ENCODE measurements at regions not wholly inside any gene's neighbourhood (a gene's known extent, or its start where the extent isn't known, plus 50 kb on each side); places are given as distances from the start of the nearest gene placed in this dataset.

- TF ChIP-seq, protein P1, sequence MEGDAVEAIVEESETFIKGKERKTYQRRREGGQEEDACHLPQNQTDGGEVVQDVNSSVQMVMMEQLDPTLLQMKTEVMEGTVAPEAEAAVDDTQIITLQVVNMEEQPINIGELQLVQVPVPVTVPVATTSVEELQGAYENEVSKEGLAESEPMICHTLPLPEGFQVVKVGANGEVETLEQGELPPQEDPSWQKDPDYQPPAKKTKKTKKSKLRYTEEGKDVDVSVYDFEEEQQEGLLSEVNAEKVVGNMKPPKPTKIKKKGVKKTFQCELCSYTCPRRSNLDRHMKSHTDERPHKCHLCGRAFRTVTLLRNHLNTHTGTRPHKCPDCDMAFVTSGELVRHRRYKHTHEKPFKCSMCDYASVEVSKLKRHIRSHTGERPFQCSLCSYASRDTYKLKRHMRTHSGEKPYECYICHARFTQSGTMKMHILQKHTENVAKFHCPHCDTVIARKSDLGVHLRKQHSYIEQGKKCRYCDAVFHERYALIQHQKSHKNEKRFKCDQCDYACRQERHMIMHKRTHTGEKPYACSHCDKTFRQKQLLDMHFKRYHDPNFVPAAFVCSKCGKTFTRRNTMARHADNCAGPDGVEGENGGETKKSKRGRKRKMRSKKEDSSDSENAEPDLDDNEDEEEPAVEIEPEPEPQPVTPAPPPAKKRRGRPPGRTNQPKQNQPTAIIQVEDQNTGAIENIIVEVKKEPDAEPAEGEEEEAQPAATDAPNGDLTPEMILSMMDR (conservative IDR thresholded peaks at IDR 0.05 in 1 of 2, IDR thresholded peaks at IDR 0.05 in 1 of 2; ENCODE audit: low read depth in 1 of 2, low read length in 2 of 2), result no peak
- no peak for TF ChIP-seq EZH2 (IDR thresholded peaks at IDR 0.05; ENCODE audit: low read length, missing control alignments)
Observed at GRCh38 chr1:56197946-56198345, 381.4 kb downstream of the PLPP3 start.
